GM18861 (cell line): ENCODE measurements at regions not wholly inside any gene's neighbourhood (a gene's known extent, or its start where the extent isn't known, plus 50 kb on each side); places are given as distances from the start of the nearest gene placed in this dataset.
"Not testable (repeated sequence)": the region's sequence is repeated elsewhere in the genome, so short reads cannot be mapped to it uniquely, and the experiment has no call there.

Source experiments
- ATAC-seq: cut with Tn5 transposase; IDR thresholded peaks from one replicate; pipeline ENCODE4 v1.9.1; 2021; ENCODE audit not compliant: unreplicated experiment

DNA sequence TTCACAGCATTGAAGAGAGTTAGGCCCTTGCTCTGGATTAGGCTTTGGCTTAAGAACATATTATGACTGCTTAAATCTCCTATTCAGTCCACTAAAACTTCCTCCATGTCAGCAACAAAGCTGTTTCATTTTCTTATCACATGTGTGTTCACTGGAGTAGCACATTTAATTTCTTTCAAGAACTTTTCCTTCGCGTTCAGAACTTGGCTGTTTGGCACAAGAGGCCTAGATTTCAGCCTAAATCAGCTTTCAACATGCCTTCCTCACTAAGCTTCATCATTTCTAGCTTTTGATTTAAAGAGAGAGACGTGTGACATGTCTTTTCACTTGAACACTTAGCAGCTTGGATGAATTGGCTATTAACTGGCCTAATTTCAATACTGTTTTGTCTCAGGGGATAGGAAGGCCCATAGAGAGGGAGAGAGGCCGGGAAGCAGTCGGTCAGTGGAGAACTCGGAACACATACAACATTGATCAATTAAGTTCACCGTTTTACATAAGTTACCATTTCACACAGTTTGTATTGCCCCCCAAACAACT is 885.2 kb upstream of the AUTS2 start:
- ATAC-seq: no peak

DNA sequence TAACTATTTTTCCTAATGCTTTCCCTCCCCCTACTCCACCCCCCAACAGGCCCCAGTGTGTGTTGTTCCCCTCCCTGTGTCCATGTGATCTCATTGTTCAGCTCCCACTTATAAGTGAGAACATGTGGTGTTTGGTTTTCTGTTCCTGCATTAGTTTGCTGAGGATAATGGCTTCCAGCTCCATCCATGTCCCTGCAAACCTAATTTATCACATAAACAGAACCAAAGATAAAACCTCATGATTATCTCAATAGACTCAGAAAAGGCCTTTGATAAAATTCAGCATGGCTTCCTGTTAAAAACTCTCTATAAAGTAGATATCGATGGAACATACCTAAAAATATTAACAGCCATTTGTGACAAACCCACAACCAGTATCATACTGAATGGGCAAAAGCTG is 884.1 kb upstream of the AUTS2 start:
- ATAC-seq: not testable (repeated sequence)

DNA sequence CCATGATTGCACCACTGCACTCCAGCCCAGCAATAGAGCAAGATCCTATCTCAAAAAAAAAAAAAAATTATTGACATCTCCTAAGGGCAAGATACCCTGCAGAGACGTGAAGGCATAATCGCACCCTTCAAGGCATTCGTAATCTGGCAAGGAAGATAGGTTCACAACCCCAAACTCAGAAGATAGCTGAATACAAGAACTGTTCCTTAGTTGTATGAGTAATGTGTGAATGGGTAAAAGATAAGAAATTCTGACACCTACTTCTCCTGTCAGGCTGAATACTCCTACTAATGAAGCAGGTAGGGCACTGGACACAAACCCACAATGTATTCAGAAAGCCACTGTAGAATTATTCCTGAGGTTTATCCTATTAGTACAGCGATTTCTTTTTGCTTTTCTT is 882.4 kb upstream of the AUTS2 start:
- ATAC-seq: no peak

- ATAC-seq: no peak
Measured at GRCh38 chr7:68717176-68717575, 881.1 kb upstream of the AUTS2 start.

DNA sequence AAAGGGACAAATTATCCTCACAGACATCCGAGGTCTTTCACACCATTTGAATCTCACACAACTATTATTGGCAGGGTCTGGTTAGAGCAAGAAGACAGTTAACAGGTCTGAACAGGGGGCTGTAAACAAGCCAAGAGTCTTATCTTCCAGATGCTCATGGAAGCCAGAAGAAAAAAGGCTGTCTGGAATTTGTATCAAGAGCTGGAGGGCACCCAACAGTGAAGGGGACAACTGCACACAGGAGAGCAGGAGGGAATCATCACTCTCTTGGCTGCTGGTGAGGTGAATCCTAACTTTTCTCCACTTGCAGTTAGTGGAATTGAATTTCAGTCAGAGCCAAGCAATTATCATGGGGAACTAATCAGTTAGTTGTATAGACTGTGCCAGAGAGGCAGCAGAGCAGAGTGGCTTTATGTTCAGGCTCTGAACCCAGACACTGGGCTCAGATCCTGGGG is 880.2 kb upstream of the AUTS2 start:
- no peak for ATAC-seq

DNA sequence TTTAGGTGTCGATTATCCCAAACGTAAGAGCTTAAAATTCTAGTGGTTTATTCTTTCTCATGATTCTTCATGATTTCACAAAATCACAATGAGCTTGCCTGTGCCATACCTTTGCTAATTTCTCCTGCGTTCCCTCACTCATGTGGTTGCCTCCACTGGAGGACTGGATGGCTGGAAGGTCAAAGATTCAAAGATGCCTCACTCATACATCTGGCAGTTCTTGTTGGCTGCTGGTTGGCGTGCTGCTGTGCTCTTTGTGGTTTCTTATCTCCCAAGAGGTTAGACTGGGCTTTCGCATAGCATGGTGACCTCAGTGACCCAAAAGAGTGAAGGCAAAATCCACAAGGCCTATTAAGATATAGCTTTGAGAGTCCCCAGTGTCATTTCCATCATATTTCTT is 877.6 kb upstream of the AUTS2 start:
- ATAC-seq: no peak

- ATAC-seq: no peak
Measured at GRCh38 chr7:68722044-68722443, 876.2 kb upstream of the AUTS2 start.

GRCh38 chr7:68724965-68725364 is 873.3 kb upstream of the AUTS2 start:
- ATAC-seq: no peak

GRCh38 chr7:68725843-68726785 is 872.2 kb upstream of the AUTS2 start:
- ATAC-seq: no peak

DNA sequence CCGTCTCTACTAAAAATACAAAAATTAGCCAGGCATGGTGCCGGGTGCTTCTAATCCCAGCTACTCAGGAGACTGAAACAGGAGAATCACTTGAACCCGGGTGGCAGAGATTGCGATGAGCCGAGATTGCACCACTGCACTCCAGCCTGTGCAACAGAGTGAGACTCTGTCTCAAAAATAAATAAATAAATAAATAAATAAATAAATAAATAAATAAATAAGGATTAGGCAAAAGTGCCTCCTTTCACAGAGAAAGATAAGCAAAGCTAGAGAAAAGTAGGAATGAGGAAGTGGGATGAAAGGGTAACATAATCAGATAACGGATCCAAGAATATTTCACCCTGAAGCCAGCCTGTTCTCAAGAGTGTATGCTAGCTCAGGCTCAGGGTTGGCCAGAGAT is 869.6 kb upstream of the AUTS2 start:
- ATAC-seq: not testable (repeated sequence)

DNA sequence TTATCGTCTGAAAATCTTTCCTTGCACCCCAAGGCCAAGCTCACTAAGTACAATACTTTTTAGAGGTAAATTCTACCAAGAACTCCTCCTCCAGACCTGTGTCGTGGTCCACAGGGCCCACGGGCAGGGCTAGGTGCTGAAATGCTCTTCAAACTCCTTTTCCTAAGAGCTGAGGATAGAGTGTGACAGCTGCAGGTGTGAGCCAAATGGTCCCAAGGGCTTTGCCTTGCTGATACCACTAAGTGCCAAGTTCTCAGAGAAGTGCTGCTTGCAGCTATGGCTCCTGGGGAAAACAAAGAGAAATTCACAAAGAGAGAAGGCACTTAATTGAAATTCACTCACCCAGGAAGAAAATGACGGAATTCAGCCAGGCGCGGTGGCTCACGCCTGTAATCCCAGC is 868.9 kb upstream of the AUTS2 start:
- ATAC-seq: no peak

- no peak for ATAC-seq
Measured at GRCh38 chr7:68730194-68730593, 868.1 kb upstream of the AUTS2 start.

- no peak for ATAC-seq
Measured at GRCh38 chr7:68730964-68731363, 867.3 kb upstream of the AUTS2 start.

- no peak for ATAC-seq
Measured at GRCh38 chr7:68733219-68734153, 864.8 kb upstream of the AUTS2 start.

GRCh38 chr7:68734431-68734830 is 863.8 kb upstream of the AUTS2 start:
- no peak for ATAC-seq

GRCh38 chr7:68739306-68739705 is 859.0 kb upstream of the AUTS2 start:
- no peak for ATAC-seq

DNA sequence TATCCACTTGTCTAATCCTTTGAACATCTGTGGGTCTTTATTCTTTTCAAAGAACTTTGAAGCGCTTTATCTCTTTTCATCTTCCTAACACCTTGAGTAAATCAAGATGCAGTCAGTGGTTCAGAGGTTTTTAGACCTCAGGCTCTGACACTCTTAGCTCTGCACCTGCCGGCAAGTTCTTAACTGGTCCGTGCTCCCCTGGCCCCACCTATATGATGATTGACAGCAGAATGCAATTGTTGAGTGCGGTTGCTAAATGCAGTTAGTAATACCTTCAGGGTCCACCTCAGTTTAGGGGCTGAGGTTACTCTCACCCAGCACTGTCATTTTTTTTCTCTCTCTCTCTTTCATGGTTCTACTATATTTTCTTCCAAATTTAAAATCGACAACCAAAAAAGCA is 854.2 kb upstream of the AUTS2 start:
- no peak for ATAC-seq

DNA sequence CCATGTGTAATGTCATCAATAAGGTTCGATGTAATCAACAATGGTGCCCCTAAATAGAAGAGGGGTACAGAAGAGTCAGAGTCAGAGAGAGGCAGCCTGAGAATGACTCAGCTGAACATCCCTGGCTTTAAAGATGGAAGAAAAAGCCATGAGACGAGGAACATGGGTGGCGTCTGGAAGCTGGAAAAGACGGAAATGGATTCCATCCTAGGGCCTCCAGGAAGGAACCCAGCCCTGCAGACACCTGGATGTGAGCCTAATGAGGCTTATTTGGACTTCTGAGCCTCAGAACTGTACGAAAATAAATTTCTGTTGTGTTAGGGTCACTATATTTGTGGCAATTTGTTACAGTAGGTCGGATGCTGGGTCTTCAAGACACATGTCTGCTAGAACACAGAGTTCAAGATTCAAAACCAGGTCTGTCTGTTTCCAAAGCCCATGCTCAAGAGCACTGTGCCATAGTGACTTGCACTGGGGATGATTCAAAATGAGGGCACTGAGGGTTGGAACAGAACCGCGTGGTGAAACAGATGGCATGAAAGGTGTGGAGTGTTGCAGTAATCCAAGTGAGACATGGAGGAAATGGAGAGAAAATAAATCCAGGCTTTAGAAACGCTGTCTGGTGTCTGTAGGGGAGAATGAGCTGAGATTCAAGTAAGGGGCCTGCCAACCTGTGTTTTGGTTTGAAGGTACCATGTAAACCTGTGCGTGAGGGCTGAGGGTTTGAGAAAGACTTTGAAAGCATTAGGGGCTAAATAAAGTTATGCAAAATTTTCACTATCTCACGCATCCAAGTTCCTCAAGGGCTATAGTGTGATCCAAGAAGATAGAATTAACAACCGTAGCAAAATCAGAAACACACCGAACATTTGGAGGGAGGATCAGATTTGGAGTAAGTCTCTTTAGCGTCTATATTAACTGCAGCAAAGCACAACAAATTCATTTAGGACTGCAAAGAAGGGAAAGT is 849.1 kb upstream of the AUTS2 start:
- ATAC-seq: no peak

GRCh38 chr7:68752485-68753178 is 845.6 kb upstream of the AUTS2 start:
- ATAC-seq: no peak

- ATAC-seq: no peak
Measured at GRCh38 chr7:68754414-68754813, 843.9 kb upstream of the AUTS2 start.
